Lung (tissue), 11 donors: ENCODE measurements at regions not wholly inside any gene's neighbourhood (a gene's known extent, or its start where the extent isn't known, plus 50 kb on each side); places are given as distances from the start of the nearest gene placed in this dataset.
A peak's percentile ranks its signal among the peaks of the same experiment; 100 is the strongest.

Experiments
- ATAC-seq: fragments of 200-7000 bp; cut with Tn5 transposase; one replicate; pipeline ENCODE4 v1.9.1; 2020; ENCODE audit warnings: moderate number of reproducible peaks; ENCODE audit not compliant: insufficient read depth, low FRiP score
- DNase-seq, 3 donors: peaks; one replicate each; pipeline ENCODE4 v3.0.0-alpha.2; 2013 to 2017
- H3K27ac ChIP-seq, 2 donors: one replicate each; pipeline ENCODE4 v1.5.1; 2013; ENCODE audit warnings: mild to moderate bottlenecking in 2 of 2, moderate library complexity in 2 of 2, control low read depth in 1 of 2, inconsistent platforms in 1 of 2, low read depth in 1 of 2, low read length in 1 of 2
- H3K27me3 ChIP-seq, 3 donors: one replicate each; pipeline ENCODE4 v1.5.1; 2013; ENCODE audit warnings: low read length in 2 of 3; ENCODE audit not compliant: control insufficient read depth in 3 of 3, insufficient read depth in 3 of 3
- H3K36me3 ChIP-seq, 4 donors: one replicate each; pipeline ENCODE4 v1.5.1; 2013; ENCODE audit warnings: low read length in 4 of 4, mild to moderate bottlenecking in 1 of 4, moderate library complexity in 1 of 4; ENCODE audit not compliant: control insufficient read depth in 4 of 4, insufficient read depth in 4 of 4
- H3K4me1 ChIP-seq, 5 donors: one replicate each; pipeline ENCODE4 v1.5.1; 2013; ENCODE audit warnings: low read length in 5 of 5, mild to moderate bottlenecking in 2 of 5, moderate library complexity in 1 of 5; ENCODE audit not compliant: control insufficient read depth in 5 of 5, insufficient read depth in 5 of 5
- H3K4me3 ChIP-seq: one replicate; pipeline ENCODE4 v1.5.1; 2013; ENCODE audit warnings: mild to moderate bottlenecking, control low read depth, moderate library complexity
- H3K9ac ChIP-seq, 2 donors: one replicate each; pipeline ENCODE4 v1.5.1; 2013; ENCODE audit warnings: low read length in 2 of 2, control low read depth in 1 of 2; ENCODE audit not compliant: insufficient read depth in 1 of 2
- H3K9me3 ChIP-seq, 4 donors: one replicate each; pipeline ENCODE4 v1.5.1; 2013; ENCODE audit warnings: low read length in 3 of 4, mild to moderate bottlenecking in 1 of 4, moderate library complexity in 1 of 4; ENCODE audit not compliant: control insufficient read depth in 4 of 4, insufficient read depth in 3 of 4
- WGBS, 2 donors: extraction: QIAGEN DNeasy Blood & Tissue Kit; methylation state at CpG; one replicate each; pipeline ENCODE4 v1.1.7; 2013; 5-methylcytosine and 5-hydroxymethylcytosine counted together
- TF ChIP-seq, protein P1 (sequence below): IDR thresholded peaks from 2 replicates; pipeline ENCODE4 v1.5.1; 2012; ENCODE audit warnings: mild to moderate bottlenecking; ENCODE audit errors: control extremely low read depth, extremely low read depth
- donor health status: control.
- donor health status: control.
- donor health status: Bipolar disorder and iron deficiency.
- donor health status: healthy.
- donor health status: DM: yes; HTN: yes; CAD: no.

DNA sequence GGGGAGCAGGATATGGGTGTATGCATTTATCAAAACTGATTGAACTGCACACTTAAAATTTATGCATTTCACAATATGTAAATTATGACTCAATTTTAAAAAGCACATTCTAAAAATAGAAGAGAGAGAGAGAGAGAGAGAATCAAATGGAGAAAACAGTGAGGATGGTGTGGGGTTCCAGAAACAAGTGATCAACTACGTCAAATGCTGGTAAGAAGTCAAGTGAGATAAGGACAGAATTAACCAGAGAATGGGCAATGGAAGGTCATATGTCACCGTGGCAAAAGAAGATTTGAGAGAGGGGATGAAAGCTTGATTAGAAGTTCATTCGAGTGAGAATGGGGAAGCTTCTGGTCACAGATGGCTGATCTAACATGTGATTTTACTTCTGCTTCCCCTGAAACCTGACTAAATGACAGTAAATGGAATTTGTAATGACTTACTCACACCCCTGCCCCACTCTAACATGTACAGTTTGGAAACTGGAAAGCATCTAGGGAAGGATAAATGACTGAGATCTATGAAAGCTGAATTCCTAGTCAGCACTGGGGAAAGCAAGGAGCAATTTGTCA, 276.5 kb upstream of the AMIGO2 start:
- Histone ChIP-seq H3K4me3 (no peak overlapping the region), H3K4me1 (peaks cover 0 to 1% (median 0%) of the 10 kb centered on the region in 5 donors), H3K36me3 (no peaks in the 10 kb centered on the region), H3K27ac (no peak overlapping the region), H3K9me3 (no peaks in the 10 kb centered on the region), H3K27me3 (no peaks in the 10 kb centered on the region), H3K9ac (no peak overlapping the region)
- WGBS, 2 donors, result 32 to 51% methylated on average over 3 of the region's 3 CpGs
- ATAC-seq (peak; percentile 74), DNase-seq (no peak)
- TF ChIP-seq, protein P1, sequence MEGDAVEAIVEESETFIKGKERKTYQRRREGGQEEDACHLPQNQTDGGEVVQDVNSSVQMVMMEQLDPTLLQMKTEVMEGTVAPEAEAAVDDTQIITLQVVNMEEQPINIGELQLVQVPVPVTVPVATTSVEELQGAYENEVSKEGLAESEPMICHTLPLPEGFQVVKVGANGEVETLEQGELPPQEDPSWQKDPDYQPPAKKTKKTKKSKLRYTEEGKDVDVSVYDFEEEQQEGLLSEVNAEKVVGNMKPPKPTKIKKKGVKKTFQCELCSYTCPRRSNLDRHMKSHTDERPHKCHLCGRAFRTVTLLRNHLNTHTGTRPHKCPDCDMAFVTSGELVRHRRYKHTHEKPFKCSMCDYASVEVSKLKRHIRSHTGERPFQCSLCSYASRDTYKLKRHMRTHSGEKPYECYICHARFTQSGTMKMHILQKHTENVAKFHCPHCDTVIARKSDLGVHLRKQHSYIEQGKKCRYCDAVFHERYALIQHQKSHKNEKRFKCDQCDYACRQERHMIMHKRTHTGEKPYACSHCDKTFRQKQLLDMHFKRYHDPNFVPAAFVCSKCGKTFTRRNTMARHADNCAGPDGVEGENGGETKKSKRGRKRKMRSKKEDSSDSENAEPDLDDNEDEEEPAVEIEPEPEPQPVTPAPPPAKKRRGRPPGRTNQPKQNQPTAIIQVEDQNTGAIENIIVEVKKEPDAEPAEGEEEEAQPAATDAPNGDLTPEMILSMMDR, result no peak

DNA sequence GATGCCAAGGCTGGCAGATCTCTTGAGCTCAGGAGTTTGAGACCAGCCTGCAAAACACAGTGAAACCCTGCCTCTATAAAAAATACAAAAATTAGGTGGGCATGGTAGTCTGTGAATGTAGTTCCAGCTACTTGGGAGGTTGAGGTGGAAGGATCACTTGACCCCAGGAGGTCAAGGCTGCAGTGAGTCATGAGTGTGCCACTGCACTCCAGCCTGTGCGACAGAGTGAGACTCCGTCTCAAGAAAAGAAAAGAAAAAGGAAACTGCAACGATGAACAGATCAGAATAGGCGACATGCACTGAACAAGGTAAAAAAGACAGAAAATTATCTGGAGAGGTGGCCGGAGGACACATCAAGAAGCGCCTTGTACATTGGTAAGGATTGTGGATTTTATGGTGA, 273.7 kb upstream of the AMIGO2 start:
- no peaks in the 10 kb centered on the region for H3K36me3 ChIP-seq
- WGBS, 2 donors, result 53 to 64% methylated on average over 6 of the region's 6 CpGs
- ATAC-seq (no peak), DNase-seq (no peak)
- H3K4me1 ChIP-seq, result peaks cover 0 to 1% (median 0%) of the 10 kb centered on the region in 5 donors
- H3K9me3 ChIP-seq, result no peaks in the 10 kb centered on the region
- no peak overlapping the region for H3K9ac ChIP-seq
- H3K27me3 ChIP-seq, result no peaks in the 10 kb centered on the region
- no peak overlapping the region for H3K4me3 ChIP-seq
- TF ChIP-seq, protein P1, result no peak
- no peak overlapping the region for H3K27ac ChIP-seq

DNA sequence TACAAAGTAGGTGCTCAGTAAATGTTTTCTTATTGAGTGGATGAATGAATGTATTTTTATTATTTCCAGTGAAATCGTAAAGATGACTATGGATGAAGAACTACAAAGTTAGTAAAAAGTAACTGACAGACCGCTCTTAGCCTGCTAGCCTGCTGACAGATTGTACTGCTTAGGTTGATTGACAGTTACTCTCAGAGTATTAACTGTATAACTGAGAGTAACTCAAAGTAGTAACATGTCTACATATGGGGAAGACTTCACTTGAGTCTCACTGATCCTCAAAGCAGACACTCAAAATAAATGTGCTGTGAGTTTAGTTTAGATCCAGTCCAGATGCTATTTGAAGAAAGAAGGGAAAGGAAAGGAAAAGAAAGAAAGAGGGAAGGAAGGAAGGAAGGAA, 272.3 kb upstream of the AMIGO2 start:
- no peaks in the 10 kb centered on the region for H3K9me3 ChIP-seq

More for the DNA sequence above, 272.3 kb upstream of the AMIGO2 start:
- TF ChIP-seq, protein P1, result no peak
- Histone ChIP-seq H3K4me3 (no peak overlapping the region), H3K27ac (no peak overlapping the region), H3K36me3 (no peaks in the 10 kb centered on the region), H3K4me1 (peaks cover 0 to 1% (median 0%) of the 10 kb centered on the region in 5 donors), H3K9ac (no peak overlapping the region), H3K27me3 (no peaks in the 10 kb centered on the region)
- ATAC-seq, result no peak
- WGBS, 2 donors, result 97 to 98% methylated on average over 2 of the region's 2 CpGs
- DNase-seq, result no peak
